BJ (cell line): ENCODE measurements at regions not wholly inside any gene's neighbourhood (a gene's known extent, or its start where the extent isn't known, plus 50 kb on each side); places are given as distances from the start of the nearest gene placed in this dataset.

Experiments used
- CTCF ChIA-PET: fragments of 350-600 bp; formaldehyde crosslinking; extraction: SDS; loops from one replicate; lab custom pipeline; 2021; ENCODE audit warnings: antibody characterized with exemption, inconsistent platforms; lab: Yijun Ruan, JAX
- POLR2A ChIA-PET: fragments of 300-600 bp; sonication (Branson Sonifier 250); formaldehyde crosslinking; extraction: SDS; loops from one replicate; lab custom pipeline; 2021; ENCODE audit warnings: antibody characterized with exemption; lab: Charles Lee
- DNase-seq: peaks from one replicate; pipeline ENCODE4 v3.0.0-alpha.2; 2011; ENCODE audit warnings: low read depth
- H3K27me3 ChIP-seq: 2 replicates; pipeline ENCODE4 v1.6.0; 2011; ENCODE audit warnings: low read length; ENCODE audit not compliant: control insufficient read depth, insufficient read depth
- H3K36me3 ChIP-seq: 2 replicates; pipeline ENCODE4 v1.5.1; 2011; ENCODE audit warnings: low read length; ENCODE audit not compliant: control insufficient read depth, insufficient read depth
- H3K4me3 ChIP-seq: 2 replicates; pipeline ENCODE4 v1.5.1; 2011; ENCODE audit warnings: low read depth, mild to moderate bottlenecking, control low read depth, low read length
- TF ChIP-seq, protein P1 (sequence below): IDR thresholded peaks from 2 replicates; pipeline ENCODE4 v1.5.1; 2011; ENCODE audit warnings: low read depth, mild to moderate bottlenecking, control low read depth, inconsistent platforms, low read length, moderate library complexity; ENCODE audit not compliant: insufficient read depth

DNA sequence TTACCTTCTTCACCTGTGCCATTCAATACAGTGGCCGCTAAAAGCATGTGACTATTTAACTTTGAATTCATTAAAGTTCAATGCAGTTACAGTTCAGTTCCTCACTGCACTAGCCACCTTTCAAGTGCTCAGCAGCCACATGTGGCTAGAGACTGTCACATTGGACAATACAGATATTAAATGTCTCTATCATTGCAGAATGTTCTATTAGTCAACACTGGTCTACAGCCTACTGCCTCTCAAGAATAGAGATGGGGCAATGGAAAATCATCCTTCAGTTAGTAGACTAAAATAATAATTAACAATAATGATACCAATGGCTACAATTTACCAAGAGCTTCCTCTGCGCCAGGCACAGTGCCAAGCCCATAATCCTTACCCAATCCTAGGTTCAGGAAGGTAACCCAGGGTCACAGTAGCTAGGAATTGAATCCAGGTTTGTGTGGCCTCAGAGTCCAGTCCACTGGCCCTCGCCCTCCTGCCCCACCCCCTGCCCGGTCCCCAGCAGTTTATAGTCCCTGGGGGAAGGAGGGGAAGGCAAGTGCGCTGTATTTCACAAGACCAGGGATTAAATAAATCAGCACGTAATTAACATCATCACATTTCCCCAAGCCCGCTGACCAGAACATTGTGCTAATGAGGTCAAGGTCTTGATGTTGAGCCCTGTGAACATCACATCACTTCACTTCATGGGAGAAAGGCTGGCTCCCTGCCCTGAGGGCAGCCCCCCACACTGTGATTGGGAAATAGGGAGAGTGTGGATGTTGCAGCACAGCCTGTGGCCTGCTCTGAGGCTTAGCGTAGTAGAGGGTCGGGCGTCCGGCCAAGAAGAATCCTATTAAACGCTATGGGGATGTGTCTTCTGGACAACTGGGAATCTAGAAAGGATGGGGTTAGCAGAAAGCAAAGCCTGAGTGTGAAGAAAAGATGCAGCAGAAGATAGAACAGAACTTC, 147.2 kb downstream of the VEGFA start:
- H3K4me3 ChIP-seq: no peak overlapping the region
- DNase-seq: no peak
- no peaks in the 10 kb centered on the region for H3K36me3 ChIP-seq
- CTCF ChIA-PET: interaction anchor here (0.6 to 1.7 kb wide), 4 partner anchors 9 to 144 kb away, joined by 3 to 4 read pairs (median 3); no protein-coding TSS in a partner anchor
- TF ChIP-seq, protein P1, sequence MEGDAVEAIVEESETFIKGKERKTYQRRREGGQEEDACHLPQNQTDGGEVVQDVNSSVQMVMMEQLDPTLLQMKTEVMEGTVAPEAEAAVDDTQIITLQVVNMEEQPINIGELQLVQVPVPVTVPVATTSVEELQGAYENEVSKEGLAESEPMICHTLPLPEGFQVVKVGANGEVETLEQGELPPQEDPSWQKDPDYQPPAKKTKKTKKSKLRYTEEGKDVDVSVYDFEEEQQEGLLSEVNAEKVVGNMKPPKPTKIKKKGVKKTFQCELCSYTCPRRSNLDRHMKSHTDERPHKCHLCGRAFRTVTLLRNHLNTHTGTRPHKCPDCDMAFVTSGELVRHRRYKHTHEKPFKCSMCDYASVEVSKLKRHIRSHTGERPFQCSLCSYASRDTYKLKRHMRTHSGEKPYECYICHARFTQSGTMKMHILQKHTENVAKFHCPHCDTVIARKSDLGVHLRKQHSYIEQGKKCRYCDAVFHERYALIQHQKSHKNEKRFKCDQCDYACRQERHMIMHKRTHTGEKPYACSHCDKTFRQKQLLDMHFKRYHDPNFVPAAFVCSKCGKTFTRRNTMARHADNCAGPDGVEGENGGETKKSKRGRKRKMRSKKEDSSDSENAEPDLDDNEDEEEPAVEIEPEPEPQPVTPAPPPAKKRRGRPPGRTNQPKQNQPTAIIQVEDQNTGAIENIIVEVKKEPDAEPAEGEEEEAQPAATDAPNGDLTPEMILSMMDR: no peak
- H3K27me3 ChIP-seq: no peaks in the 10 kb centered on the region
- POLR2A ChIA-PET: no interaction called here

DNA sequence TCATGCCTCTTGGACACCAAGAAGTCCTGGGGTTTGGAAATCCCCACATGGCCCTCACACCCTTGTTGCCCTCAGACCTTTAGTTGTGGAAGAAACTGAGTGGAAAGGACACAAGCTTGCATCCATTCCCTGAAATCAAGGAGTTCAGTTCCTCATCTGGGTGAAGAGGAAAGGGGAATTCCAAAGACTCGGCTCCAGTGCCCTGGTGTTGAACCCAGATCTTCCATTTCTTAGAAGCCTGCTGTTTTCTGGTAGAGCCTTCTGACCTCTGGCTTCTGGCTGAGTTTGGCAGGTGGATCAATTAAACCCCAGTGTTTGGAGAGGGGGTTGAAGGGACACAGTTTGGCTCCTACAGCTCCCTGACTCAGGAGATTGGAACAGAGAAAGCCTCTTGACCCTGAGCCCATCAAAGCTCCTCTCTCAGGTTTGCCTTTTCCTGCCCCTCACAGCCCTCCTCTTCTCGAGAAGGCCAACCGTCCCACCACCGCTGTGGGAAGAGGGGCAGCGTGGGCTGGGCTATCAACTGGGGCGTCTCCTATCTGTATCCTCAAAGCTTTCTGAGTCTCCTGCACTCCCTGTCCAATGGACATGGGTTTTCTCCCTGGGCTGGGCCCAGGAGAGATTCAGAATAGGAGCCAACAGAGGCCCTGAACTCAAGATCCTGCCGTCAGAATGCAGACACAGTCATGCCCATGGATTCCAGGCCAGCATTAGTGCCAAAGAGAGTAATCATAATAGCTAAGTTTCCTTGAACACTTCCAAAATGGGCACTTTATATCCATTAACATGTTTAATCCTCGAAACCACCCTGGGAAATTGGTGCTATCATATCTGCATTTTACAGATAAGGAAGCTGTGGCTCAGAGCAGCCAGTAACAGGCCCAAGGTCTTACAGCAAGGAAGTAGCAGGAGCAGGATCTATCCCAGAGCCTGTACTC, 146.2 kb downstream of the VEGFA start:
- TF ChIP-seq, protein P1: no peak
- H3K4me3 ChIP-seq: no peak overlapping the region
- H3K27me3 ChIP-seq: no peaks in the 10 kb centered on the region
- ChIA-PET POLR2A (no interaction called here), CTCF (interaction anchor here (0.6 to 1.7 kb wide), 3 partner anchors 11 to 143 kb away, joined by 3 to 5 read pairs (median 3); no protein-coding TSS in a partner anchor)
- no peaks in the 10 kb centered on the region for H3K36me3 ChIP-seq
- no peak for DNase-seq

DNA sequence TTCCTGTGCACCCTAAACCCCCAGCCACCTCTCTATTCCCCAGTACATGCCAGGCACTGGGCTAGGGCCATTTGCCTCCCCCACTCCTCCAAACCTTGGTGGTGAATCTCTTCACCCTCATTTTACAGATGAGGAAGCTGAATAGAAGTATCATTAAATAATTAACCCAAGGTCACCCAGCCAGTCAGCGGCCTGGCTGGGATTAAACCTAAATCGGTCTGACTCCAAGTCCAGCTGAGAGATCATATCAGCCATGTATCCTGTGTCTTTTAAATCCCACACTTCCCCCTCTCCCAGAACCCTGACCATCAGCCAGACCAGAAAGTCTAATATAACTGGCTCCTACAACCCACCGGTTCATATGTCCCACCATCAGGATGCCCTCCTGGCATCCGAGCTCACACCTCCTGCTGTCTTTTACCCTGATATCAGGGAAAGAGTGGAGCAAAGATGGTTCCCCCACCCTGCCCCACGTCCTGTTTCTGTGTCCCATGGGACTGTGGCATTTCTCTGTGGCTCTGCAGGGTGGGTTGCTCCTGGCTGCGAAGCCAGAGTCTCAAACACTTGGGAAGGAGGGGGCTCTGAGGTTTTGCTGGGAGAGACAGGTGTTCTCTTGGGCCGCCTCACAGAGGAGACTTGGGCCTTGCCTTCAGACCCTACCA, 145.3 kb downstream of the VEGFA start:
- Histone ChIP-seq H3K4me3 (no peak overlapping the region), H3K36me3 (no peaks in the 10 kb centered on the region), H3K27me3 (no peaks in the 10 kb centered on the region)
- CTCF ChIA-PET: interaction anchor here (1.3 to 1.9 kb wide), 3 partner anchors 11 to 159 kb away, joined by 3 to 6 read pairs (median 5); no protein-coding TSS in a partner anchor
- TF ChIP-seq, protein P1: no peak
- DNase-seq: no peak
- POLR2A ChIA-PET: no interaction called here

DNA sequence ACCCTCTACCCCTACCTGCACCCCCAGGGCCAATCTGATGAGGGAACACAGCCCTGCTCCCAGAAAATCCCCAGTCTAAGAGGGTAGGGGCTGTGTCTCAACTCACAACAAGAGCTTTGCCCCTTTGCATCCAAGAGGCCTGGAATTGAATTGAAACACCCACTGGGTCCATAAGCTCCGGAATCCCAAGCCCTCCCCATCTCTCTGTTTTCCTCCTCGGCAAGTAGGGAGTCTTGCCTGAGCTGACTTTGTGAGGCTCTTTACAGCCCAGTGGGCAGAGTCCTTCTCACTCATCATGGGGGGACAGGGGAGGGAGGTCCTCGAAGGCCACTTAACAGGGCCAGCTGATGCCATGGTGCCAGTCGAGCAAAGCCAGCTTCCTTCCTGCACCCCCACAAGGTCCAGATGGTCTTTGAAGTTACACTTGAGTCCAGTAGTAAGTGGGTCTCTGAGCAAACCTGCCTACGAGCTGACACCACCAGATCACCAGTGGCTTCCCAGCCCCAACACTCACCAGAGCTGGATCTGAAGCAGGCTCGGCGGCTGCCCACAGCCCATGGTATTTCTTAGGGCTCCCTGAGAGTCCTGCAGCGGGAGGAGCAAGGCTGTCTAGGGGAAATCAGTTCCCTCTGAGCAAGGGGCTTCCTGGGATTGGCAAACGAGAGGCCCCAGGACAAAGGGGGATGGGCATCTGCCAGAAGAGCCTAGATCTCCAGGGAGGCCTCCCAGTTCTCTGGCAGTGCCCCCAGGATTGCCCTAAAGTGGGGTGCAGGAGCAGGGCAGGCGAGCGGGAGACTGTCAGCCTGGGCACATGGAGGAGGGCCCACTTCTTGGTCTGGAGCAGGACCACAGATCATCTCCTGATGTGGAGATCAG, 144.5 kb downstream of the VEGFA start:
- POLR2A ChIA-PET: no interaction called here
- no peaks in the 10 kb centered on the region for H3K36me3 ChIP-seq
- CTCF ChIA-PET: interaction anchor here (0.7 to 1.9 kb wide), 5 partner anchors 10 to 246 kb away, joined by 3 to 6 read pairs (median 5); partner anchors contain the start of gene VEGFA
- TF ChIP-seq, protein P1: no peak
- no peak overlapping the region for H3K4me3 ChIP-seq
- DNase-seq: no peak
- no peaks in the 10 kb centered on the region for H3K27me3 ChIP-seq
